Ishikawa (cell line): ENCODE measurements at regions not wholly inside any gene's neighbourhood (a gene's known extent, or its start where the extent isn't known, plus 50 kb on each side); places are given as distances from the start of the nearest gene placed in this dataset.

Source experiments
- CREB1 ChIP-seq: IDR thresholded peaks from 2 replicates; pipeline ENCODE4 v1.6.1; 2012; ENCODE audit warnings: low read depth
- REST ChIP-seq: IDR thresholded peaks from 2 replicates; pipeline ENCODE4 v1.6.1; 2012; ENCODE audit warnings: low read depth, mild to moderate bottlenecking

GRCh38 chr13:34515201-34515600 is 426.9 kb upstream of the NBEA start:
- TF ChIP-seq REST (no peak), CREB1 (no peak)
